WTC11 (cell line): ENCODE measurements at regions not wholly inside any gene's neighbourhood (a gene's known extent, or its start where the extent isn't known, plus 50 kb on each side); places are given as distances from the start of the nearest gene placed in this dataset.

Source experiments
- CREB1 ChIP-seq: sonication (generic); formaldehyde crosslinking; IDR thresholded peaks from 2 replicates; pipeline ENCODE4 v1.8.0; 2023; ENCODE audit warnings: mild to moderate bottlenecking, missing genetic modification reagents
- PRDM15 ChIP-seq: sonication (generic); formaldehyde crosslinking; IDR thresholded peaks from 2 replicates; pipeline ENCODE4 v1.8.0; 2022; ENCODE audit warnings: missing genetic modification reagents

DNA sequence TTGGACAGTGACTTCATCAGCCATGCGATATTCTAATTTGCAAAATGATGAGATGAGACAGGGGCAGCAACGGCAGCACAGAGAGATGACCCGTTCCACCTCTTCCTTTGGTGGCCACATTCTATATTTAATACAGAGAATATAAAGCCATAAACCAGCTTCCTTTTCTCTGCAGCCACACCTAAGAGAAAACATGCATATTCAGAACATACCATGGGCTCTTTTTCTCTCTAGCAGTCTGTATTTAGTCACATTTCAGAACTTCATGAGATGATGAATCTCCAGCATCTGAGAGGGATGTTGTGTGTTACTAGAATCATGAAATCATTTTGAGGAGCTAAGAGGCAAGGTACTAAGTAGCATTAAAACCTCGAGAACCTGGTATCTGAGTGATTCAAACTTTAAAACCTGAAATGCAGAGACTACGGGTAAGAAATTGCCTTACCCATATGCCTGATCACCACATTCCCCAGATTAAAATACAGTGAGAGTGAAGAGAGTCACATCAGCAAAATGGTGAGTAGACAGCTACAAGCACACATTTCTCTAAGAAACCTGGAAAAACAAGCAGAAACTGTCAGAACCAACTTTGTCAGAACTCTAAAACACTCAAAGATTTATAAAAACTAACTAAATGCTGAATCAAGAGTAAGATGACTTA, 55.5 kb upstream of the CPHXL start:
- no peak for TF ChIP-seq PRDM15 (CRISPR knock-in tag)
- no peak for TF ChIP-seq CREB1
